Body of pancreas (tissue), 4 donors: ENCODE measurements at regions not wholly inside any gene's neighbourhood (a gene's known extent, or its start where the extent isn't known, plus 50 kb on each side); places are given as distances from the start of the nearest gene placed in this dataset.

Experiments used
- CTCF ChIP-seq, 7 experiments: fragments of 450-650 bp in 4 of 7; fragments of 200-600 bp in 3 of 7; sonication (generic) in 3 of 7; IDR thresholded peaks; one replicate each; pipeline ENCODE4 v1.5.1; 2016 to 2019; ENCODE audit warnings: antibody characterized with exemption in 7 of 7
- POLR2A ChIP-seq, 3 donors: fragments of 450-650 bp; IDR thresholded peaks; one replicate each; pipeline ENCODE4 v1.6.1; 2016; ENCODE audit warnings: antibody characterized with exemption in 3 of 3, mild to moderate bottlenecking in 2 of 3

- TF ChIP-seq CTCF (IDR thresholded peaks at IDR 0.05) (no peak), POLR2A (IDR thresholded peaks at IDR 0.05) (no peak)
Measured at GRCh38 chr1:222890716-222891115, 75.9 kb downstream of the DISP1 start.
